ENCODE measurements at regions not wholly inside any gene's neighbourhood (a gene's known extent, or its start where the extent isn't known, plus 50 kb on each side); places are given as distances from the start of the nearest gene placed in this dataset.

- TF ChIP-seq CTCF (IDR thresholded peaks at IDR 0.05) = no peak
These were observed 80.8 kb upstream of the CIBAR2 start for GRCh38 chr16:85193115-85193493.

- no peak for TF ChIP-seq CTCF (IDR thresholded peaks at IDR 0.05)
These were observed 81.6 kb upstream of the CIBAR2 start for GRCh38 chr16:85193876-85194275.

- no peak for TF ChIP-seq CTCF (IDR thresholded peaks at IDR 0.05)
These were observed 82.3 kb upstream of the CIBAR2 start for GRCh38 chr16:85194307-85195270.

GRCh38 chr16:85195271-85195647, 83.0 kb upstream of the CIBAR2 start:
- TF ChIP-seq CTCF (IDR thresholded peaks at IDR 0.05) = no peak

GRCh38 chr16:85195900-85196772, 83.9 kb upstream of the CIBAR2 start:
- TF ChIP-seq CTCF (IDR thresholded peaks at IDR 0.05) = no peak

- no peak for TF ChIP-seq CTCF (IDR thresholded peaks at IDR 0.05)
These were observed 84.7 kb upstream of the CIBAR2 start for GRCh38 chr16:85196976-85197375.

GRCh38 chr16:85197611-85198566, 85.6 kb upstream of the CIBAR2 start:
- no peak for TF ChIP-seq CTCF (IDR thresholded peaks at IDR 0.05)

Data from LNCAP (cell line).